ENCODE measurements at regions not wholly inside any gene's neighbourhood (a gene's known extent, or its start where the extent isn't known, plus 50 kb on each side); places are given as distances from the start of the nearest gene placed in this dataset.

- Histone ChIP-seq H2BK120ac (ENCODE audit: low read depth, low read length, poor library complexity, severe bottlenecking) (no peak overlapping the region), H2BK12ac (ENCODE audit: insufficient read length, low read depth, low read length) (no peak overlapping the region), H3K9me3 (ENCODE audit: control insufficient read depth, low read depth, low read length) (no peaks in the 10 kb centered on the region), H4K5ac (ENCODE audit: insufficient read length, low read depth, low read length) (no peak overlapping the region), H3K14ac (ENCODE audit: insufficient read depth, low read length) (no peak overlapping the region), H2BK15ac (ENCODE audit: low read depth, low read length) (no peak overlapping the region), H3K9ac (ENCODE audit: extremely low read depth, insufficient read length, low read length) (no peak overlapping the region), H3K23me2 (ENCODE audit: insufficient read length, low read depth, low read length, poor library complexity, severe bottlenecking) (no peaks in the 10 kb centered on the region), H3K56ac (ENCODE audit: insufficient read length, low read depth, low read length) (no peak overlapping the region), H4K8ac (replicated peaks; ENCODE audit: insufficient read length, low read depth, low read length) (no peak overlapping the region), H3K4ac (ENCODE audit: low read depth, low read length) (no peak overlapping the region), H3K27me3 (ENCODE audit: insufficient read depth, low read length) (no peaks in the 10 kb centered on the region; the same call in 1 of the 2 replicates), H3T11ph (ENCODE audit: low read length) (no peak overlapping the region), H3K79me1 (ENCODE audit: insufficient read depth, low read depth, low read length, poor library complexity, severe bottlenecking) (no peaks in the 10 kb centered on the region), H2AK5ac (ENCODE audit: insufficient read length, low read length) (no peak overlapping the region), H3K4me2 (ENCODE audit: insufficient read depth, insufficient read length, low read length) (no peak overlapping the region), H2AFZ (ENCODE audit: low read length) (no peak overlapping the region), H3K79me2 (ENCODE audit: insufficient read depth, low read length) (no peaks in the 10 kb centered on the region), H3K27ac (ENCODE audit: insufficient read length, low read depth, low read length) (no peak overlapping the region), H4K91ac (ENCODE audit: insufficient read length, low read depth, low read length) (no peak overlapping the region), H2BK5ac (ENCODE audit: insufficient read length, low read length) (no peak overlapping the region), H3K23ac (ENCODE audit: insufficient read length, low read depth, low read length) (no peak overlapping the region), H2BK20ac (ENCODE audit: low read depth, low read length, poor library complexity, severe bottlenecking) (no peak overlapping the region), H4K20me1 (ENCODE audit: control insufficient read depth, insufficient read depth, insufficient read length) (no peaks in the 10 kb centered on the region), H3K18ac (ENCODE audit: insufficient read length, low read depth, low read length) (no peak overlapping the region), H3K4me1 (ENCODE audit: insufficient read depth, low read length) (no peaks in the 10 kb centered on the region)
- DNase-seq, result no peak
- WGBS (ENCODE audit: extremely low coverage, insufficient read length, low lambda C conversion rate), result no CpG with 5 or more reads among the region's 4 CpGs
- Mint-ChIP-seq H3K4me1 (no peaks in the 10 kb centered on the region), H3K36me3 (ENCODE audit: insufficient read depth in 1 of 3, low read depth in 3 of 3) (no peaks in the 10 kb centered on the region), H3K4me3 (no peak overlapping the region), H3K27ac (no peak overlapping the region), H3K27me3 (ENCODE audit: low read depth) (no peaks in the 10 kb centered on the region), H3K9me3 (no peaks in the 10 kb centered on the region)
- TF ChIP-seq, protein P1, sequence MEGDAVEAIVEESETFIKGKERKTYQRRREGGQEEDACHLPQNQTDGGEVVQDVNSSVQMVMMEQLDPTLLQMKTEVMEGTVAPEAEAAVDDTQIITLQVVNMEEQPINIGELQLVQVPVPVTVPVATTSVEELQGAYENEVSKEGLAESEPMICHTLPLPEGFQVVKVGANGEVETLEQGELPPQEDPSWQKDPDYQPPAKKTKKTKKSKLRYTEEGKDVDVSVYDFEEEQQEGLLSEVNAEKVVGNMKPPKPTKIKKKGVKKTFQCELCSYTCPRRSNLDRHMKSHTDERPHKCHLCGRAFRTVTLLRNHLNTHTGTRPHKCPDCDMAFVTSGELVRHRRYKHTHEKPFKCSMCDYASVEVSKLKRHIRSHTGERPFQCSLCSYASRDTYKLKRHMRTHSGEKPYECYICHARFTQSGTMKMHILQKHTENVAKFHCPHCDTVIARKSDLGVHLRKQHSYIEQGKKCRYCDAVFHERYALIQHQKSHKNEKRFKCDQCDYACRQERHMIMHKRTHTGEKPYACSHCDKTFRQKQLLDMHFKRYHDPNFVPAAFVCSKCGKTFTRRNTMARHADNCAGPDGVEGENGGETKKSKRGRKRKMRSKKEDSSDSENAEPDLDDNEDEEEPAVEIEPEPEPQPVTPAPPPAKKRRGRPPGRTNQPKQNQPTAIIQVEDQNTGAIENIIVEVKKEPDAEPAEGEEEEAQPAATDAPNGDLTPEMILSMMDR (conservative IDR thresholded peaks at IDR 0.05), result no peak
Measured at GRCh38 chr2:14387332-14387731, 245.2 kb upstream of the LRATD1 start.
